ENCODE measurements at regions not wholly inside any gene's neighbourhood (a gene's known extent, or its start where the extent isn't known, plus 50 kb on each side); places are given as distances from the start of the nearest gene placed in this dataset.

- DNase-seq = no peak
Measured at GRCh38 chrX:5829469-5829868, 399.2 kb downstream of the NLGN4X start.

- DNase-seq = no peak
Measured at GRCh38 chrX:5829060-5829459, 399.6 kb downstream of the NLGN4X start.

DNA sequence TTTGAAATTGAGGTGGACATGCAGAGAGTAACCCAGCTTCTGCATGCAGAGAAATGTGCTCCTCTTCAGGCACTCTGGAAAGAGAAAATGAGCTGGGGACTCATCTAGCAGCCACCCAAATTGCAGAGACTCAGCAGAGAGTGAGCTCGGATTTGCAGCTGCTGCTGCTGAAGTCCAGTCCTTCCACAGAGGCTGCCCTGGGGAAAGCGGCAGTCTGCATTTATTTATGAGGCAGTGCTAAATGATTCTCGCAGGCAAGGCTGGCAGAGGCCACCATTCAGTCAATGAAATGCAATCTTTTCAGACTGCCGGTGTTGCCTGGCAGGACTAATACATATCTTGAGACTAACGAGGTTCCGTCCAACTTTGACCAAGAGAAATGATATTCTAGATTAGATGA is 404.8 kb downstream of the NLGN4X start:
- no peak for DNase-seq

DNA sequence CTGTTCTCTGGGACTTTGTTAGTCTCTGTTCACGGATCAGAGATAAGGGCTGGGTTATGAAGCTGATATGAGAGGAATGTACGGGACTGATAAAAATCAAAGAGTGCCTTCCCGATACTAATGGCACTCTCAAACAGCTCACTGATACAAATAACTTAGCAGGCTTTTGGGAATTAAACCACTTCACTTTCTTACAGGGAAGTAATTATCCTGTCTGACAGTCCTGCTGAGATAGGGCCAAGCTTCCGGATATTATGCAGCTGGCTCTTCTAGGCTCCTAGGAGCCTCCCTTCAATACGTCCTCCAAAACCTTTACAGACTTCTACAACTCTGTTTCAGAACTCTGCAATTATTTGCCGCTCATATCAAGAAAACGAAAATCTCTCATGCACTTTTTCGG is 418.0 kb downstream of the NLGN4X start:
- DNase-seq = no peak

DNA sequence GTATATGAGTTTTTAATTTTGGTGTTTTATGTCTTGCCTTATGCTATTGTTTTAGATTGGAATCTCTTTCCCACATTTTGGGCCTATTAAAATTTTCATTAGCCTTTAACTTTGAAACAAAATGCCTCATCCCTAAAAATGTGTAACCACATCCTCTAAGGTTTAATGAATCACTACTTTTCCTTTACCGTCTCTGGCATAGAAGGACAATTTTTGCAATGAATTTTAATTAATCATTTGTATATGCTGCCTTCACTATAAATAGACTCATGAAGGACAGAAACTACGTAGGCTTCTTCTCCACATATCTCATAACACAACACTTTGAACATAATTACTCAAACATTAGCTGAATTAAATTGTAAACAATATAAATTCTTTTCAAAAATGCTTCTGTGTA is 421.5 kb downstream of the NLGN4X start:
- no peak for DNase-seq

DNA sequence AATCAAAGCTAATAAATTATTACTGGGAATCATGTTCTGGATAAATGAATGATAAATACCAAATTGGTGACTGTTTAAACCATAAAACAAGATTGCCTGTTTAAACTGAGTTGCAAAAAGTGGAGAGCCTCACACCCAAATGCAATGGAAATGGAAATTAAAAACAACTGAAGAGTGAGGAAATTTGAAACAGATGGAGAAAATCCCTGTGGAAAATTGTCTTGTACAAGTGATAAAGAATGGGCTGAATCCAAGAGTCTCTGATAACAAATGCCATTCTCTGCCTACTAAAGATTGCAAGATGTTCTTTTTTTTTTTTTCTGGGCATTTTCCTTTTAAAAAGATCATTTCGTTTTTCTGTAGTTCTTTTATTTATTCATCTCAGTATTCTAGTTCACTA is 426.3 kb downstream of the NLGN4X start:
- DNase-seq = no peak

DNA sequence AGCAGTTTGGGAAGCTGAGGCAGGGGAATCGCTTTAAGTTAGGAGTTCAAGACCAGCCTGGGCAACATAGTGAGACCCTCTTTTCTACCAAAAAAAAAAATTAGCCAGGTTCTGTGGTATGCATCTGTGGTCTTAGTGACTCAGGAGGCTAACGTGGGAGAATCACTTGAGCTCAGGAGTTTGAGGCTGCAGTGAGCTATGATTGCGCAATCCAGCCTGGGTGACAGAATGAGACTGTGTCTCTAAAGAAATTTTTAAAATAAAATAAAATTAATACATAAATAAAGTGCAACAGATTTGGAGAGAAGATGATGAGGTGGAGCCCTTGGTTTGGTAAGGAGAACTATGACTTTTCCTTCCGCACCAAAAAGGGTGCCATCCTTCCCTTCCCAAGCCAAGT is 436.9 kb downstream of the NLGN4X start:
- DNase-seq = no peak

- no peak for DNase-seq
Measured at GRCh38 chrX:5788910-5789309, 439.8 kb downstream of the NLGN4X start.

DNA sequence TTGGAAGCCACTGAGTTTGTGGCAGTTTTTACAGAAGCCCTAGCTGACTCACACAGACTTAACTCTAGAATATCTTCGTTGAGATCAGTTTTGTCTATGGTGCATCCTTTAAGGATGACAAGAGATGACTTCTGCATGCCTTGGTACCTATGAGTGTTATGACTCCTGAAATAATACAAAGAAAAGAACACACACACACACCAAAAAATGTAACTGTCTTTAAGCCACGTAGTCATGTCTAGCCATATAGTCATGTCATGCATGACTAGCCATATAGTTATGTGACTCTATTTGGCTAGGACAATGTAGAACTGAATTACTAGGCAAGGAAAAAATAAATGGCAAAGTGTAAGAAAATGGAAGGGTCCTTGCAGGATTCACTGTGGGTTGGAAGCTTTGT is 447.8 kb downstream of the NLGN4X start:
- DNase-seq = no peak

GRCh38 chrX:5775846-5776430 is 452.7 kb downstream of the NLGN4X start:
- peak in 1 of 2 donors; percentile 0 for DNase-seq

GRCh38 chrX:5774446-5774845 is 454.2 kb downstream of the NLGN4X start:
- no peak for DNase-seq

DNA sequence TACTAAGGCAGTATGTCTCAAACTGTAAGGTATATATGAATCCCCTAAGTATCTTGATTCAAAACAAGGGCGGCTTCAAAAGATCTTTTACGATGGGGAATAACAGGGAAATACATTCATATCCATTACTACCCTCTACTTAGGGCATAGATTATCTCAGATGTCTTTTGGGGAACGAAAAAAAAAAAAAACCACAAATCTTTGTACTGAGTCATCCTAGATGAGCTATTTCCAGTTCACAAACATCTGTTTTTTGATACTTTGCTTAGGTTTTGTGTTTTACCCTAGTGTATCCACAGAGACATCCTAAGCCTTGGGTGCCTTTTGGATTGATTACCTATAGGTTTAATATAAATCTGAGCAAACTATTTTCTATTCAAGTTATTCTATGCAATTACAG is 457.2 kb downstream of the NLGN4X start:
- DNase-seq = no peak

GRCh38 chrX:5756616-5757015 is 472.1 kb downstream of the NLGN4X start:
- no peak for DNase-seq

DNA sequence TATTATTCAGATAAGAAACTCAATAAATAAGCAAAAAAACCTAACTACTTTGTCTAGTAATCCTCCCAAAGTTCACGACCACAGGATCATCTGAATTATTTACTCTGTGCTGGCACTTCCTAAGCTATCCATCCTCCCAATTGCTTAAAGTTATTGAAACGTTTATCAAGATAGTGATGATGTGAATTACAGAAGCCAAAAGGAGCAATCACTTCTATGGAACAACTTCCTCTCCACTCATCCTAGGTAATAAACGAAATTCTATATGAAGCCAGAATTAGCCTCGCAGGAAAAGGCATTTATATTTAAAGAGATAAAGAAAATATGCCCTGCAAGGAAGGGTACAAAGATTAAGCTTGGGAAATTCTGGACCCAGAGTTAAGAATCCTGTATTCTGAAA is 475.4 kb downstream of the NLGN4X start:
- DNase-seq = no peak

GRCh38 chrX:5752831-5753230 is 475.8 kb downstream of the NLGN4X start:
- DNase-seq = no peak

DNA sequence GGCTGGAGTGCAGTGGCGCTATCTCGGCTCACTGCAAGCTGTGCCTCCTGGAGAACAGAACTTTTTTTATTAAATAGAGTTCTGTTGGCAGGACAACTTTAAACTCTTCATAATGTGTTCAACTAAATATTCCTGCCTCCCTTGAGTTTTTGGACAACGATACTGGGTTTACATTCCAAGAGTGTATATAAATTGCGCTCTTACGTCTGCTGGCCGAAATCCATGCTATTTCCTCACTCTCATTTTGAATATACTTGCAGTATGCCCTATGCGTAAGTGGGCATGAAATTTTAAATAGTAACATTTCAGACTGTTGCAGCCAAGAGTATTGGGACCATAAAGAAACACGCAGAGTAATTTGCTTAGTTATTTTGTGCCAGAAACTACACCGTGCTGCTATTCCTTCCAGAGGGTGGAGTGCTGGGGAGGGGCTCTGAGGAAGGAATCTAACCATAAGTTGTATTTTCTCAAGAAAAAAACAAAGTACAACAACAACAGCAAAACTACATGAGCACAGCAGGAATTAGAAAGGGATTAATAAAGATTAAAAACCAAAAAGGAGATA is 480.0 kb downstream of the NLGN4X start:
- no peak for DNase-seq

GRCh38 chrX:5746231-5746630 is 482.4 kb downstream of the NLGN4X start:
- no peak for DNase-seq

- no peak for DNase-seq
Measured at GRCh38 chrX:5733501-5733900, 495.2 kb downstream of the NLGN4X start.

GRCh38 chrX:5730556-5730955 is 498.1 kb downstream of the NLGN4X start:
- DNase-seq = no peak

DNA sequence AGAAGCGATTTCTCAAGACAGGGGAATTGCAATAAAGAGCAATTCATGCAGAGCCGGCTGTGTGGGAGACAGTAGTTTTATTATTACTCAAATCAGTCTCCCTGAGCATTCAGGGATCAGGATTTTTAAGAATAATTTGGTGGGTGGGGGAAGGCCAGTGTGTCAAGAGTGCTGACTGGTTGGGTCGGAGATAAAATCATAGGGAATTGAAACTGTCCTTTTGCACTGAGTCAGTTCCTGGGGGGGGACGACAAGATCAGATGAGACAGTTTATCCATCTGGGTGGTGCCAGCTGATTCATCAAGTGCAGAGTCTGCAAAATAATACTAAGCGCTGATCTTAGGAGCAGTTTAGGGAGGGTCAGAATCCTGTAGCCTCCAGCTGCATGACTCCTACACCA is 502.4 kb downstream of the NLGN4X start:
- DNase-seq = peak in 1 of 2 donors; percentile 9

- DNase-seq = no peak
Measured at GRCh38 chrX:5724123-5724522, 504.5 kb downstream of the NLGN4X start.

DNA sequence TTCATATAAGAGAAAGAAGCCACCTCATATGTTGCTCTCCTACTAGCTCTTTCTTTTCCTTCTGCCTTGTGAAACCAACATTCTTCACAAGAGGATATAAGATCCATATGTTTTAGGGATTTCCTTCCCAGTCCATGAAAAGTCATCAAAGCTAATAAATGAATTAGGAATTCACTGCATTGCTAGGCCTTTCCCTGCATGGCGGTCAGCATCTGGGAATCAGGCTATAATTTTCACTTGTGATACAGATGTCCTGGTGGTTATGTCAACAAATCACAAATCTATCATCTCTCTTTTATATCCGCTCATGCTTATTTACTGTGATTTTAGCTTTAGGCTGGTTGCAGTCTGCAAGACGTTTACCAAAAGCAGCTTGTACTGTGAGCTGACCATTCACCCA is 510.0 kb downstream of the NLGN4X start:
- no peak for DNase-seq

DNA sequence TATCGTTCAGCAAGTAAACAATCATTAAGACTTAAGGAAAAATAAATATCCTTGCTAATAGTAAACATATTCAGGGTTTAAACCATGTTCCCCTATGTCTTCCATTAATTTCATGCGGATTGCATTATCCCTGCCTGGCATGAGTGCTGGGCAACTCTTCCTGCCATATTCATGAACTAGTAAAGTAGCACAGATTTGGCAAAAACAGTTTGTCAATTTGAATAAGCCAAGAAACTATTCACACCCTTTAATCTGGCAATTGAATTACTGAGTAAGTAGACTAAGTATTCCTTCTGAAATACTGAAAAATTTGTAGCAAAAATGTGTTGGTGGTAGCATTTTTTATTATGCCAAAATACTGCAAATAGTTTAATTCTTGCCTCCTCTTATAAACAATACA is 512.0 kb downstream of the NLGN4X start:
- DNase-seq = no peak

DNA sequence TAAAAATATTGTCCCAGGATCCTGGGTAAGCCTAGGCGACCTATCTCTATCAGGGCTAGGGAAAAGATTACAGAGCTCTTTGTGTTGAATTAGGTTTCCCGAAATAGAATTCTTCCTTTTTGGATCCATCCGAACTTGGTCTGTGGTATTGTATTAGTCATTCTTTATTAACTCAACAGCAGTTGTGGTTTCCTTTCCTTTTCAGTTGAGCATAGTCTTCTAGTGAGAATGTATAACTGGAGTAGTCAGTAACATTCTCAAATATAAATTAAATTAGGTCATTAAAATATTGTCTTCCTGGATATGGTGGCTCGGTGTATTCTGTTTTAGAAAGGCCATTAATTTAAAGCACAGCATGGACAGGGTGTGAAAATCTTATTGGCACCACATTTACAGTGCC is 520.4 kb downstream of the NLGN4X start:
- no peak for DNase-seq

- no peak for DNase-seq
Measured at GRCh38 chrX:5702890-5703289, 525.8 kb downstream of the NLGN4X start.
